MM.1S (cell line): ENCODE measurements at regions not wholly inside any gene's neighbourhood (a gene's known extent, or its start where the extent isn't known, plus 50 kb on each side); places are given as distances from the start of the nearest gene placed in this dataset.

ENCODE experiments used
- EZH2 ChIP-seq: fragments of 300-600 bp; sonication (generic); optimal IDR thresholded peaks from 2 replicates; pipeline ENCODE3; 2017; ENCODE audit warnings: low read depth, mild to moderate bottlenecking, antibody characterized with exemption, low read length, mixed read lengths
- EZH2phosphoT487 ChIP-seq: fragments of 300-600 bp; sonication (generic); IDR thresholded peaks from 2 replicates; pipeline ENCODE4 v1.6.1; 2018; ENCODE audit warnings: antibody characterized with exemption, low read length
- TF ChIP-seq, protein P1 (sequence below): fragments of 300-600 bp; sonication (generic); IDR thresholded peaks from 2 replicates; pipeline ENCODE4 v1.5.1; 2016; ENCODE audit warnings: antibody characterized with exemption, low read length, mixed read lengths

DNA sequence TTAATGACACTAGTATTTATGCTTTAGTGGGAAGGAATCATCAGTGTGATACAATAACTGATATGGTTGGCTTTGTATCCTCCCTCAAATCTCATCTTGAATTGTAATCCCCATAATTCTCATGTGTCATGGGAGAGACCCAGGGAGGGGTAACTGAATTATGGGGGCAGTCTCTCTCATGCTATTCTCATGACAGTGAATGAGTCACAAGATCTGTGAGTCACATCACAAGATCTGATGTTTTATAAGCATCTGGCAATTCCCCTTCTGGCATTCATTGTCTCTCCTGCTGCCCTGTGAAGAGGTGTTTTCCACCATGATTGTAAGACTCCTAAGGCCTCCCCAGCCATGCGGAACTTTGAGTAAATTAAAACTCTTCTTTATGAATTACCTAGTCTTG is 1760.3 kb downstream of the NCAM2 start:
- TF ChIP-seq EZH2 (no peak), EZH2phosphoT487 (no peak)
- TF ChIP-seq, protein P1, sequence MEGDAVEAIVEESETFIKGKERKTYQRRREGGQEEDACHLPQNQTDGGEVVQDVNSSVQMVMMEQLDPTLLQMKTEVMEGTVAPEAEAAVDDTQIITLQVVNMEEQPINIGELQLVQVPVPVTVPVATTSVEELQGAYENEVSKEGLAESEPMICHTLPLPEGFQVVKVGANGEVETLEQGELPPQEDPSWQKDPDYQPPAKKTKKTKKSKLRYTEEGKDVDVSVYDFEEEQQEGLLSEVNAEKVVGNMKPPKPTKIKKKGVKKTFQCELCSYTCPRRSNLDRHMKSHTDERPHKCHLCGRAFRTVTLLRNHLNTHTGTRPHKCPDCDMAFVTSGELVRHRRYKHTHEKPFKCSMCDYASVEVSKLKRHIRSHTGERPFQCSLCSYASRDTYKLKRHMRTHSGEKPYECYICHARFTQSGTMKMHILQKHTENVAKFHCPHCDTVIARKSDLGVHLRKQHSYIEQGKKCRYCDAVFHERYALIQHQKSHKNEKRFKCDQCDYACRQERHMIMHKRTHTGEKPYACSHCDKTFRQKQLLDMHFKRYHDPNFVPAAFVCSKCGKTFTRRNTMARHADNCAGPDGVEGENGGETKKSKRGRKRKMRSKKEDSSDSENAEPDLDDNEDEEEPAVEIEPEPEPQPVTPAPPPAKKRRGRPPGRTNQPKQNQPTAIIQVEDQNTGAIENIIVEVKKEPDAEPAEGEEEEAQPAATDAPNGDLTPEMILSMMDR: no peak
